HG02571 (cell line): ENCODE measurements at regions not wholly inside any gene's neighbourhood (a gene's known extent, or its start where the extent isn't known, plus 50 kb on each side); places are given as distances from the start of the nearest gene placed in this dataset.
"Not testable (repeated sequence)": the region's sequence is repeated elsewhere in the genome, so short reads cannot be mapped to it uniquely, and the experiment has no call there.

Source experiments
- ATAC-seq: cut with Tn5 transposase; IDR thresholded peaks from one replicate; pipeline ENCODE4 v1.9.1; 2021; ENCODE audit warnings: mild to moderate bottlenecking, moderate library complexity; ENCODE audit not compliant: unreplicated experiment

DNA sequence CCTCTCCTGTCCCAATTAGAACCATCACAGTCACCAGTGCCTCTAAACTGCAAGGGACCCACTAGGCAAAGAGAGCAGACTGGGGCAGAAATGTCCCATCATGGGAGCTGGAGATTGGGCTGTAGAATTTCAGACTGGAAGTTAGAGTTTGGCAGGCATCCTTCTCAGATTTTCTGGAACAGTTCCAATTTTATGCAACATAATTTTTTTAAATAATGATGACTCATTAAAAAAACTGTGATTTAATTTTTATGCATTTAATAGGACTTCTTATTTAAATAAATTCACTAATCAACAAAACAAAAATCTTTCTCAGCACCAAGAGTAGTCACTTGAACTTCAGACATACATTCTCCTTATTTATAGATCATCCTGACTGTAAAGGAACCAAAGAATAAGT, 84.6 kb upstream of the SLC7A14 start:
- ATAC-seq, result no peak

DNA sequence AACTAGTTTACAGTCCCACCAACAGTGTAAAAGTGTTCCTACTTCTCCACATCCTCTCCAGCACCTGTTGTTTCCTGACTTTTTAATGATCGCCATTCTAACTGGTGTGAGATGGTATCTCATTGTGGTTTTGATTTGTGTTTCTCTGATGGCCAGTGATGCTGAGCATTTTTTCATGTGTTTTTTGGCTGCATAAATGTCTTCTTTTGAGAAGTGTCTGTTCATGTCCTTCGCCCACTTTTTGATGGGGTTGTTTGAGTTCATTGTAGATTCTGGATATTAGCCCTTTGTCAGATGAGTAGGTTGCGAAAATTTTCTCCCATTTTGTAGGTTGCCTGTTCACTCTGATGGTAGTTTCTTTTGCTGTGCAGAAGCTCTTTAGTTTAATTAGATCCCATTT, 77.1 kb upstream of the SLC7A14 start:
- not testable (repeated sequence) for ATAC-seq

DNA sequence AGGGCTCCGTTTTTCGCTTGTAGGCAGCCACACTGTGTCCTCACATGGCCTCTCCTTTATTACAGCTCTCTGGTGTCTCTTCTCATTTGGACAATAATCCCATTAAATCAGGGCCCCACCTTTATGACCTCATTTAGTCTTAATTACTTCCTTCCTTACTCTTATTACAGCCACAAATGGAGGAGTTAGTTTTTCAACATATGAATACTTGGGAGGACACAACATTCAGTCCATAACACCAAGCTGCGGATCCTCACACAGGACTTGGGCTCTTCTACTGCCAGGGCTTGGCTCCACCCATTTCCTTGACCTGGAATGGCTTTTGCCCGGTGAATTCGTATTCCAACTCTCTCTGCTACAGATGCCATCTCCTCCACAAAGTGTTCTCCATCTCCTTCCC, 74.3 kb upstream of the SLC7A14 start:
- no peak for ATAC-seq

DNA sequence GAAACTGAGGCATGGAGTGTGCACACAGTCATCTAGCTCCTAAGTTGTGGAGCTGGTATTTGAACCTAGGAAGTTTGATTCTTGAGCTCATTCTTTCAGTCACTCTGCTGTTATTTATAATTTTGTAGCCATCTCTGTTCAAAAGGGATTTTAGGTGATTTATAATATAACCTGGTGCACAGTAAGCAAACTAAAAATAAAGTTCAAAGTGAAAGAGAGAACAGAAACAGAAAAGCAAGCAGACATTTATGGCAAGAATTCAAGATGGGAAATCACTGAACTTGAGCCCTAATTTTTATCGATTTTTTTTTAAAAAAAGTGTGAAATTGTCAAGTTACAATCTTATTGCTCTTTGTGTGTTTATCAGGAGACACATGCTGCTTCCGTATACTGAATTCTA, 71.4 kb upstream of the SLC7A14 start:
- ATAC-seq, result no peak

DNA sequence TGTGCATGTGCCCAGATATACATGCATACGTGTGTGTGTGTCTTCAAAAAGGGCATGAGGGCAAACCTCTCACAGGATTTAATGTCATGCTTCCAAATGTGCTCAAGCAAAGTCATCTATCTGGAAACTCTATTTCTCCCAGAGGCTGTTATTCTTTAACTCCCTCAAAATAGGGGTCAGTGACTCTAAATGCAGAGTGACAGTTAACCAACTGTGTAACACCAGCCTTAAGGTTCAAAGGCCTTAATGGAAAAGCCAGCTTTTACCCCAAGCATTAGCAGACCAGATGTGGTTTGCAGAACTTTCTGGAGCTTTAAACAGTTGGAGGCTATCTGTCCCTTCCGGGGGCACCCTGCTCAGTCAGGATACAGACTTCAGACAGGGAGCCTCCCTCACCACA, 70.4 kb upstream of the SLC7A14 start:
- ATAC-seq, result no peak

DNA sequence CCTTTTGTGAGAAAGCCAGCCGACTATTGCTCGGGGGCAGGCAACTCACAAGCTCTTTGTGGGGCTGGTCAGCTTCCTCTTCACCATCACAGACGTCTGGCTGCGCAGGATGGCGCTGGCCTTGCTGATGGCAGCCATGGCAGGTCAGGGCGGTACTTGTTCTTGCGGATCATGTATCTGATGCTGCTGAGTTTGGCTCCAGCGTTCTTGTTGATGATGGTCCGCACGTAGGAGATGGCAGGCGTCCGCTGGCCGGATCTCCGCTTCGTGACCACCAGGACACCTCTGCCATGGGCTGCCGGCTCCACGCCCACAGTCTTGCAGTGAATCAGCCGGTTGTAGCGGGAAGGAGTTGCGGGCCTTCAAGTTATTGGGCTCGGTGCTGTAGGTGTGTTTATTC, 67.9 kb upstream of the SLC7A14 start:
- no peak for ATAC-seq

DNA sequence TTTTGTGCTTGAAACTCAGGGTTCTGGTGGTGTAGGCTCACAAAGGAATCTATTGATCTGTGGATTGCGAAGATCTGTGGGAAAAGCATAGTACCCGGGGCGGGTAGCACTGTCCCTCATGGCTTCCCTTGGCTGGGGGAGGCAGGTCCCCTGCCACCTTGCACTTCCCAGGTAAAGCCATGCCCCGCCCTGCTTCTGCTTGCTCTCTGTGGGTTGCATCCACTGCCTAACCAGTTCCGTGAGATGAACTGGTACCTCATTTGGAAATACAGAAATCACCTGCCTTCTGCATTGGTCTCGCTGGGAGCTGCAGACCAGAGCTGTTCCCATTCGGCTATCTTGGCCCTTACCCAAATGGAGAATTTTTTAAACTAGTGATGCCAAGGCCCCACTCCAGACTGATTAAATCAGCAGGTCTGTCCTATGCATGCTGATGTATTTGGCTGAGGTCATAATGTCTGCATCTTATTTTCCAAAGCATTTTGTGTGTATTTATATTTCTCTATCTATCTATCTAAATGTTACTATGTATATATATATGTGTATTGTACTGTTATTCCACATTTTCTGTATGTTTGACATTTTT, 65.5 kb upstream of the SLC7A14 start:
- no peak for ATAC-seq

DNA sequence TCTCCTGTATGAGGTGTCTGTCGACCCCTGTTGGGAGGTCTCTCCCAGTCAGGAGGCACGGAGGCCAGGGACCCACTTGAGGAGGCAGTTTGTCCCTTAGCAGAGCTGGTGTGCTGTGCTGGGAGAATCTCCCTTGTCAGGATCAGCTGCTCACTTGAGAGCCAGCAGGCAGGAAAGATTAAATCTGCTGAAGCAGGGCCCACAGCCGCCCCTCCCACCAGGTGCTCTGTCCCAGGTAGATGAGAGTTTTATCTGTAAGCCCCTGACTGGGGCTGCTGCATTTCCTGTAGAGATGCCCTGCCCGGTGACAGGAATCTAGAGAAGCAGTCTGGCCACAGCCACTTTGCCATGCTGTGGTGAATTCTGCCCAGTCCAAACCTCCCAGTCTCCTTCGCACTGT, 64.7 kb upstream of the SLC7A14 start:
- ATAC-seq, result not testable (repeated sequence)

DNA sequence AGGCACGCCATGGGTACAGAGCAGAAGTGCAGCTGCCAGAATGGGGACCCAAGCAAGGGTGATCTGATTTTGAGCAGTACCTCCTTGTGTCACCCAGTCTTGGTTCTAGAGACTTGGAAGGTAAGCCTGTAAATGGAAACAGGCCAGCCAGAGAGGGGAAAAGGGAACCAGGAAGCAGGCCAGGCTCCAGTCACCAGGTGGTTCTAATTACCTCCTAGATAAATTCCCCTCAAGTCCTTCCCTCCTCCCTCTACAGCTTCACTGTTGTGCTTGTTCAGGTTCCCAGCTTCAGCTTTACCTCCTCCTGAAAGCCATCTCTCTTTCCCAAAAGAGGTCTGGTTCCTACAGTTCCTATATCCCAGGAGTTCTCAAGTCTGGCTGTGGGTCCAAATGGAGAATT, 58.8 kb upstream of the SLC7A14 start:
- no peak for ATAC-seq

DNA sequence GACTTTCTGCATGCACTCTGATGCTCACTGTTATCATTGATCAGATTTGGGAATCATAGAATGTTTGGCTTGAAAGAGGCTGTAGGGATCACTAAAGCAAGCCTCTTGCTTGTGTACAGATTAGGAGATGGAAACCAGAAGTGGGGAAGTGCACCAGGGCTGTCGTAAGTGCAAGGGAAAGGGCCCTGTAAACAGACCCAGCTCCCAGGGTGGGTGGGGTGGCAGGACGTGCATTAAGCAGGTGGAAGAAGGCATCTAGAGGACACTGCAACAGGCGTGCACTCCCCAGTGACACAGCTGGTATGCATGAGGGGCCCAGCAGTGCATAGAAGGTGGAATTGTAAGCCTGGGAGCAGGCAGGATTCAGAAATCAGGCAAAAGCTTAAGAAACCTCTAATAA, 58.0 kb upstream of the SLC7A14 start:
- no peak for ATAC-seq

DNA sequence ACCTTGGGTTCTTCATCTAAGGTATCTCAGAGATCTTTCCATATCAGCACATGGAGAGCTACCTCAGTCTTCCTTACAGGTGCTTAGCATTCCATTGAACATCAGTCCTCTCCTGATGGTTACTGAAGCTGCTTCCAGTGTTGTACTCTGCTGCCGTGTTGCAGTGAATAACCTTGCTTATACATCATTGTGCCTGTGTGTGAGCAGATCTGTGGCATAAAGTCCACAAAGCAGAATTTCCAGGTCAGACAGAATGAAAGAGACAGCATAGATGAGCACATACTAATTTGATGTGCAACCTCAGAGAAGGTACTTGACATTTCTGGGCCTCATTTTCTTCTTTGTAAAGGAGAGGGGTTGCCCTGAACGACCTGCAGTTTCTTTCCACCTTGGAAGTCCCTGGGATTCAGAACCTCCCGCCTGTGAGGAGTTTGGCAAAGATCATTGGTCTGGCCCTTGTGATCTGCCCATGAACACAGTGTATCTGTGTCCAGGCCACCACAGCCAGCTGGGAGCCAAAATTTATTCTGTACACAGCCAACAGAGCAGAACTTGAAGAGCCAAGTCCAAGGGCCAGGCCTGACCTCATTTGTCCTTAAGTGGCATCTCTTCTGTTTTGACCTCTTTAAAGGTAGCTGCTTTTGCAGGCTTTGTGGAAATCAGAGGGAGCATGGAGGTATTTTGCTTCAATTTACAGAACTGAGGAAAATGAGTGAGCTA, 57.2 kb upstream of the SLC7A14 start:
- no peak for ATAC-seq

DNA sequence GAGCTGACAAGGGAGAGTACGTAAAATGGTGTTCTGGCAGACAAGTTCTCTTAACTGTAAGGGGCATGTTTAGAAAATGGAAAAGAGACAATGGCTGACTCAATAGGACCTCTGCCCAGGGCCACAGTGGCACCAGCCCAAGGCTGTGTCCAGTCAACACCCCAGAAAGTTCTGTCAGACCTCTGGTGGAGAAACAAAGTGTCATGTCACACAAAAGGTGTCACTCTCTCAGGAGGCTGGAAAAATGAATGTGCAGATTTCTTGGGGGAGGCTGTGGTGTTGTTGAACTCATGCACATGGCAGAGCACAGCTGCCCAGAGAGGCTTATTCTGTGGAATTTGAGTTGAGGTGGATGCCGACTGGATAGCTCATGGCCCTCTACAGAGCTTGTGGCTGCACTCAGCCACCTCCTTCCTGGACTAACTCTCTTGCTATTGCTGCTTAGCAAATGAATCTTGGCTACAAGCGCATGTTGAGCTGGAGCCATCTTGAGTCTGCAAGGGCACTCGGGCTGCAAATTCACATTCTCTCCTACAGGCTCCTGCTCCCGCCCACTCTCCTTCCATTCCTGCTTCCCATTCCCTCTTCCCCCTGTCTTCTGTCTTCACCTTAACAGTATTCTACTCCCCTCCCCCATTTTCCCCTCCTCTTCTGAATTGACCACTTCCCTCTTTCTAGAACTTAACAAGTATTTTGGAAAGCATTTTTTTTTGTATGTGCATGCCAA, 55.8 kb upstream of the SLC7A14 start:
- ATAC-seq, result no peak

DNA sequence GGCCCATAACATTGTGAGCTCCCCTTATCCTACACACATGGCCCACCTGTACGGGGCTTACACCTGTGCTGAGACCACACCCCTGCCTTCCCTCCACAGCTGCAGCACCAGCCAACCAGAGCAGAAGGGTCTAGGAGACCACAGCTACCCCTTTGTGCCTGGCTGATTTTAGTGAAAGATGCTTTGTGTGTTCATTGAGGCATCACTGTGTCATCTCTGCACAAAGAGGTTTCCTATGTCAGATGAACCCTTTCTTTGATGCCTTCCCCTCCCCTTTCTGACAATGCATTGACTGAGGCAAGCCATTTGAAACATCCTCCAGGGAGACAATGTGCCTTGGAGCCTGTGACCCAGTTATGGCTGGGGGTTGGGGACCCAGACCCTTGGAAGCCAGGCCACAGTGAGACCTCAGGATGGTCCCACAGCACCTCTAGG, 54.9 kb upstream of the SLC7A14 start:
- ATAC-seq, result no peak

DNA sequence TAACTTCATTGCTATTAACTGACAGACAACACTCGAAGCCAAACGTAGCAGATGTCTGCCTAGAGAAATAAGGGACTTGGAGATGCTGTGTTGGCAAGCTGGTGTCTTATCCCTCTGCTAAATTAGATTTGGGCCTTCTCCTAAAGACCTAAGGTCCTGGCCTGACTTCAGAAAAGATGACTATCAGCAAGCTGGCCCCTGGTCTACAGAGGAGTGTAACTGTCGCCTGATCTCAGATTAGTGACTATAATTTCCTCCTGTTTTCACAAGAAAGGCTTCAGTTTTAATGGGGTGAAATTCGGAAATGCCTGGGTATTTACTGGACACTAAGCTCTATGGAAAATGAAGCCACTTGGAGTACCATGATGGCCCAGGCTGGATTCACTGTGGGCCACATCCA, 53.1 kb upstream of the SLC7A14 start:
- ATAC-seq, result no peak

DNA sequence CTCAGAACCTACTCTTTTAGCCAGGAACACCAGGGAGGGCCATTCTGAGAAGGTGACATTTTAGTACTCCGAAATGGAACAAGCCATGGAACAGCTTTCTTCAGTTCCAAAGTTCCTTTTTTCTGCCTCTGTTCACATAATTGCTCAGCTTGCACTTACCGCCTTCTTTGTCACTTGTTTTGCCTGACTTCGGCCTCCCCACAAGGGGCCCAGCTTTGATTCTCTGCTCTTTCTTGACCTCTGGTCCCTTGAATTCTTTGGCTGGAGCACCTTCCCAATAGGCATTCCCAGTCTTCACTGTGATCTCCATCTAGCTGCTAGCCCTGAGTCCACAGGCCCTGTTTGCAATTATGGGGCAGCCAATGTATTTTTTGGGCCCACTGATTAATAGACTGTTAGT, 51.4 kb upstream of the SLC7A14 start:
- no peak for ATAC-seq

DNA sequence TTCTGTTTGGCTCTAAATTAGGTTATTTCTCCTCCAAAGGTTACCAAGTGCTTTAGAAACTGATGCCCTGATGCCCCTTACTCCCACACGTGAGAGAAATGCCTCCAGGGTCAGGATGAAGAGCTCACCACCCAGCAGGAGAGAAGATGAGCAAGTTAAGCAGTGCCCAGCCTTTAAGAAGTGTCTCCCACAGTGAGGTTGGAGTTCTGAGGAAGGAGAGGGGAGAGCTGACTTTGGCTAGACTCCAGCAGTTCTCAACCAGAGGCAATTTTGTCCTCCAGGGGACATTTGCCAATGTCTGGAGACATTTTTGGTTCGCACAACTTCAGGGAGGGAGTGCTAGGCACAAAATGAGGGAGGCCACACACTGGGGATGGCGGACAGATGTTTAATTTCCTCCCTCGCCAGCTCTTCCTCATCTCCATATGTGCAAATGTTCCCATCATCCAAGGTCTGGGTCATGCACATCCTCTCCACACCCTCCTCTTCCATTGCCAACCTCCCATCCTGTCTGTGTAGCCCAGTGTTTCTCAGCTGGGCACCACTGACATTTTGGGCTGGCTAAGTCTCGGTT, 50.6 kb upstream of the SLC7A14 start:
- ATAC-seq, result no peak
